Skin of body (tissue), 1 donor: ENCODE measurements at regions not wholly inside any gene's neighbourhood (a gene's known extent, or its start where the extent isn't known, plus 50 kb on each side); places are given as distances from the start of the nearest gene placed in this dataset.
"Not testable (repeated sequence)": the region's sequence is repeated elsewhere in the genome, so short reads cannot be mapped to it uniquely, and the experiment has no call there.

Source experiments
- DNase-seq: peaks from one replicate; lab custom pipeline; 2025; lab: John Stamatoyannopoulos, UW

- DNase-seq, result no peak
Observed at GRCh38 chr13:54394085-54394700, 1365.6 kb downstream of the OLFM4 start.

GRCh38 chr13:54394908-54395307, 1366.3 kb downstream of the OLFM4 start:
- DNase-seq, result no peak

GRCh38 chr13:54402495-54402894, 1373.9 kb downstream of the OLFM4 start:
- no peak for DNase-seq

- no peak for DNase-seq
Observed at GRCh38 chr13:54415753-54416366, 1387.2 kb downstream of the OLFM4 start.

GRCh38 chr13:54422946-54423345, 1394.3 kb downstream of the OLFM4 start:
- not testable (repeated sequence) for DNase-seq

GRCh38 chr13:54424344-54424743, 1395.7 kb downstream of the OLFM4 start:
- no peak for DNase-seq

GRCh38 chr13:54433493-54434206, 1405.0 kb downstream of the OLFM4 start:
- no peak for DNase-seq

- not testable (repeated sequence) for DNase-seq
Observed at GRCh38 chr13:54440853-54441400, 1412.3 kb downstream of the OLFM4 start.

- no peak for DNase-seq
Observed at GRCh38 chr13:54445453-54445852, 1416.8 kb downstream of the OLFM4 start.

- DNase-seq, result no peak
Observed at GRCh38 chr13:54445865-54446264, 1417.3 kb downstream of the OLFM4 start.

- no peak for DNase-seq
Observed at GRCh38 chr13:54449922-54450321, 1421.3 kb downstream of the OLFM4 start.

- no peak for DNase-seq
Observed at GRCh38 chr13:54484166-54484565, 1455.6 kb downstream of the OLFM4 start.

GRCh38 chr13:54486421-54487166, 1458.0 kb downstream of the OLFM4 start:
- no peak for DNase-seq

GRCh38 chr13:54489359-54489758, 1460.7 kb downstream of the OLFM4 start:
- DNase-seq, result no peak

- no peak for DNase-seq
Observed at GRCh38 chr13:54492995-54493394, 1464.4 kb downstream of the OLFM4 start.

GRCh38 chr13:54511366-54511765, 1482.8 kb downstream of the OLFM4 start:
- no peak for DNase-seq

GRCh38 chr13:54513254-54513653, 1484.6 kb downstream of the OLFM4 start:
- DNase-seq, result no peak

GRCh38 chr13:54536112-54536511, 1507.5 kb downstream of the OLFM4 start:
- peak; percentile 2 for DNase-seq

- DNase-seq, result no peak
Observed at GRCh38 chr13:54563286-54563685, 1534.7 kb downstream of the OLFM4 start.

GRCh38 chr13:54572037-54572436, 1543.4 kb downstream of the OLFM4 start:
- DNase-seq, result not testable (repeated sequence)

GRCh38 chr13:54573186-54573585, 1544.6 kb downstream of the OLFM4 start:
- DNase-seq, result no peak

GRCh38 chr13:54574791-54575190, 1546.2 kb downstream of the OLFM4 start:
- no peak for DNase-seq
